ENCODE measurements at regions not wholly inside any gene's neighbourhood (a gene's known extent, or its start where the extent isn't known, plus 50 kb on each side); places are given as distances from the start of the nearest gene placed in this dataset.

DNA sequence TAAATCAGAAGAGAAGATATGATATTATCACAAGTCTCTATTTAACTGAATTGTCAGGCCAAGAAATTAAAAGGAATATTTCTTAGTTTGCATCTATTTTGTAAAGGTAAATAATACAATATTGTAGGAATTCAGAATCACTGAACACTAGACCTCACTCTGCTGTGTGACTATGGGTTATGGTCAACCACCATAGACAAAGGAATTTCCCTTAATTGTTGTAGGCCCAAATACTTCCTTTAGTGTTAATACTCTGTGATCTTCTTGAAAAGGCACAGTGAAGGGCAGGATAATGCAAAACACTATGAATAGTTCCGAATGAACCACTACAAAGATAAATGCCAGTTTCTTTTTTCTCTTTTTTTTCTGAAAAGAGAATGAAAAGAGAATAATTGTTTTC is 162.3 kb downstream of the TUSC7 start:
- DNase-seq = no peak
- Mint-ChIP-seq H3K4me1 (no peaks in the 10 kb centered on the region), H3K27ac (no peak overlapping the region), H3K9me3 (no peaks in the 10 kb centered on the region), H3K4me3 (no peak overlapping the region), H3K27me3 (ENCODE audit: low read depth, poor library complexity) (no peaks in the 10 kb centered on the region), H3K36me3 (ENCODE audit: low read depth) (no peaks in the 10 kb centered on the region)
- TF ChIP-seq, protein P1, sequence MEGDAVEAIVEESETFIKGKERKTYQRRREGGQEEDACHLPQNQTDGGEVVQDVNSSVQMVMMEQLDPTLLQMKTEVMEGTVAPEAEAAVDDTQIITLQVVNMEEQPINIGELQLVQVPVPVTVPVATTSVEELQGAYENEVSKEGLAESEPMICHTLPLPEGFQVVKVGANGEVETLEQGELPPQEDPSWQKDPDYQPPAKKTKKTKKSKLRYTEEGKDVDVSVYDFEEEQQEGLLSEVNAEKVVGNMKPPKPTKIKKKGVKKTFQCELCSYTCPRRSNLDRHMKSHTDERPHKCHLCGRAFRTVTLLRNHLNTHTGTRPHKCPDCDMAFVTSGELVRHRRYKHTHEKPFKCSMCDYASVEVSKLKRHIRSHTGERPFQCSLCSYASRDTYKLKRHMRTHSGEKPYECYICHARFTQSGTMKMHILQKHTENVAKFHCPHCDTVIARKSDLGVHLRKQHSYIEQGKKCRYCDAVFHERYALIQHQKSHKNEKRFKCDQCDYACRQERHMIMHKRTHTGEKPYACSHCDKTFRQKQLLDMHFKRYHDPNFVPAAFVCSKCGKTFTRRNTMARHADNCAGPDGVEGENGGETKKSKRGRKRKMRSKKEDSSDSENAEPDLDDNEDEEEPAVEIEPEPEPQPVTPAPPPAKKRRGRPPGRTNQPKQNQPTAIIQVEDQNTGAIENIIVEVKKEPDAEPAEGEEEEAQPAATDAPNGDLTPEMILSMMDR (IDR thresholded peaks at IDR 0.05) = no peak

DNA sequence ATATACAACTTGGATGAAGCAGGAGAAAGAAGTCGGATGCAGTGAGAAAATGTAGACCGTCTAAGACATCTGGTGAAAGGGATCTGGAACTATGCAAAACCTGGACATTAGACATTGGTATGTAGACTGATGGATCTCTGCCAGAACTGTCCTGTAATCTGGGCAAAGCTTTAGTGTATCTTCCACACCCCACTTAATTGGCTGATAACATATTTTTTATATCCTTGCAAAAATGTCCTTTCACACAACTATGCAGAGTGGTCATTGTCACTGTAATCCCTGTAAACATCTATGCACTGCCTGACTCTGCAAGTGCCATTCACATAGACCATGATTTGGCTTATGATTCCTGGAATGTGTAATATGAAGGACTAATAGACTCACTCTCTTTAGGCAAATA is 163.1 kb downstream of the TUSC7 start:
- TF ChIP-seq, protein P1 (IDR thresholded peaks at IDR 0.05) = no peak
- no peak for DNase-seq
- Mint-ChIP-seq H3K4me1 (no peaks in the 10 kb centered on the region), H3K36me3 (ENCODE audit: low read depth) (no peaks in the 10 kb centered on the region), H3K27ac (no peak overlapping the region), H3K4me3 (no peak overlapping the region), H3K9me3 (no peaks in the 10 kb centered on the region), H3K27me3 (ENCODE audit: low read depth, poor library complexity) (no peaks in the 10 kb centered on the region)

DNA sequence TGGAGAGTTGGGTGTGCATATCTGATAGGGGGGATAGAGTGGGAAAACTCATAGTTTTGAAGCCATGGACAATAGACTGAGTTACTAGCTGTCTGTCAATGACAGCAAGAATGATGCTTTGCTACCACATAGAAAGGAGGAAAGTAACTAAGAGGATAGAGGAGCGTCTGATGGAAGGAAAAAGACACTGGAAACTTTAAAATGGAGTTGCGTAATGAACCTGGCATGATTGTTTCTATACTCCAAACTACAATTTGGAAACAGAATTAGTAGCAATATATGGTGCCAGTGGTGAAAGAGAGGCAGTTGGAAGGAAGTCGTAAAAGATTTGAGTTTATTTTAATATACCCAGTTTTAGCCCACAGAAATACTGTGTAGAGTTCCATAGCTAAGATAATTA is 163.6 kb downstream of the TUSC7 start:
- no peak overlapping the region for H3K4me3 Mint-ChIP-seq
- no peaks in the 10 kb centered on the region for H3K27me3 Mint-ChIP-seq (ENCODE audit: low read depth, poor library complexity)
- H3K4me1 Mint-ChIP-seq = no peaks in the 10 kb centered on the region
- H3K9me3 Mint-ChIP-seq = no peaks in the 10 kb centered on the region
- H3K27ac Mint-ChIP-seq = no peak overlapping the region
- no peak for DNase-seq
- TF ChIP-seq, protein P1 (IDR thresholded peaks at IDR 0.05) = no peak
- H3K36me3 Mint-ChIP-seq (ENCODE audit: low read depth) = no peaks in the 10 kb centered on the region

DNA sequence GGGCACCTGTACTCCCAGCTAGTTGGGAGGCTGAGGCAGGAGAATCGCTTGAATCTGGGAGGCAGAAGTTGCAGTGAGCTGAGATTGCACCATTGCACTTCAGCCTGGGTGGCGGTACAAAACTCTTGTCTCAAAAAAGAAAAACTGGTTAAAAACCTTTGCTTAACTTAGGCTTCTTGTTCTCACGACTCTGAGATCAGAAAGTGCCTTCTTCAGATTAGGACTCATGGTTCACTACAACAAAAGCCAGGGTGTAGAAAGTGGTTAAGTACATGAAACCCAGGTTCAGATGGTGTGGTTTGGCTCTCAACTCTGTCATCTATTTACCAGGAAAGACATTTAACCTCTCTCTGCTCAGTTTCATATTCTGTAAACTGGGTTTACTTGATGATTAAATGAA is 168.4 kb downstream of the TUSC7 start:
- Mint-ChIP-seq H3K27me3 (ENCODE audit: low read depth, poor library complexity) (no peaks in the 10 kb centered on the region), H3K4me1 (no peaks in the 10 kb centered on the region), H3K36me3 (ENCODE audit: low read depth) (no peaks in the 10 kb centered on the region), H3K27ac (no peak overlapping the region), H3K4me3 (no peak overlapping the region), H3K9me3 (no peaks in the 10 kb centered on the region)
- TF ChIP-seq, protein P1 (IDR thresholded peaks at IDR 0.05) = no peak
- no peak for DNase-seq

DNA sequence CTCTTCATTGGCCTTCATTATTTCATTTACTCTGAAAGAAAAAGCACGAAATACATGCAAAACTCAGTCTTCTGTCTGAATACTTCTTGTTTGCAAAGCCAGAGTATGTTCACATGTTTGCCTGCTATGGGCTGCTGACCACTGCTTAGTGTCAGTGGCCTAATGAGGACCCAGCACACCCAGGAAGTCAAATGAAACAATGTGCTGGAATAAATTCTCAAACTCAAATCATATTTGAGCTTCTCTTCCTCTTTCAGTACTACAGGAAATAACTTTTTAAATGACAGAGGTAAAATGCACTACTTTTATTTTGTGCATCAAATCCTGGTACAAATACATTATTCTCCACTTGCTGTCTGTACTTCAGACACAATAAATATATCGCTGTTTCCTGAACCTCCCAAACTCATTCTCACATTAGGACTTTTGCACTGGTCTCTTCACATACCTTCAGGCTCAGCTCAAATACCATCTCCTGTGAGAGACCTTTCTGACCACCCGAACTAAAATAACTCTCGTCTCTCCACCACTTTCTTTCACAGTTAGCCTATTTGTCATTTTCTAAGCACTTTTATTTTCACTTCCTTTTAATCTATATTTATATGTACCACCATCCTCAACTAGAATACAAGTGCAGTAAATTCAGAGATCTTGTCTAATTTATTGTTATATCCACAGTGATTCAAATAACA is 176.8 kb downstream of the TUSC7 start:
- no peak overlapping the region for H3K27ac Mint-ChIP-seq
- TF ChIP-seq, protein P1 (IDR thresholded peaks at IDR 0.05) = no peak
- H3K4me1 Mint-ChIP-seq = no peaks in the 10 kb centered on the region
- no peaks in the 10 kb centered on the region for H3K36me3 Mint-ChIP-seq (ENCODE audit: low read depth)
- no peak for DNase-seq
- H3K27me3 Mint-ChIP-seq (ENCODE audit: low read depth, poor library complexity) = no peaks in the 10 kb centered on the region
- no peak overlapping the region for H3K4me3 Mint-ChIP-seq
- no peaks in the 10 kb centered on the region for H3K9me3 Mint-ChIP-seq

DNA sequence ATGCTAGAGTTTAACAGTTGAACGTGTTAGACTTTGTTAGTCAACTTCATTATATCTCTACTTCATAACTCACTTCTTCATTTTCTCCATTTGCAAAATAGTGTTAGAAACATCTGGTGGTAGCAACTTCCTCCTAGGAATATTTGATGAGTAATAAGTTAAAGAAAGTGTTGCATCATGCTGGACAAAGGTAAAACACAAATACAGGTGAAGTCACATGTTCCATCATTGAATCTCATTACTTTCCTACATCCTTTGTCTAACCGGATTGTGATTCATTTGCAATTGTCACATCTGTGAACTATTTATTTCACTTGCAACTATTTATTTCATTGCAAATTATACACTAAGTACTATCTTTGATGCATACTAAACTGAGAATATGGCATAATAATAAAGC is 186.5 kb downstream of the TUSC7 start:
- Mint-ChIP-seq H3K27ac (no peak overlapping the region), H3K36me3 (ENCODE audit: low read depth) (no peaks in the 10 kb centered on the region), H3K4me1 (no peaks in the 10 kb centered on the region), H3K27me3 (ENCODE audit: low read depth, poor library complexity) (peaks cover 4% of the 10 kb centered on the region), H3K4me3 (no peak overlapping the region), H3K9me3 (no peaks in the 10 kb centered on the region)
- DNase-seq = no peak
- TF ChIP-seq, protein P1 (IDR thresholded peaks at IDR 0.05) = no peak

Data from nephron progenitor cell (in vitro differentiated cells).